Upper lobe of left lung (tissue), 6 donors: ENCODE measurements at regions not wholly inside any gene's neighbourhood (a gene's known extent, or its start where the extent isn't known, plus 50 kb on each side); places are given as distances from the start of the nearest gene placed in this dataset.

Source experiments
- ATAC-seq, 2 donors: fragments of 200-7000 bp; cut with Tn5 transposase; one replicate each; pipeline ENCODE4 v1.9.1; 2022; ENCODE audit warnings: mild to moderate bottlenecking in 2 of 2, moderate library complexity in 2 of 2; ENCODE audit not compliant: low FRiP score in 2 of 2
- DNase-seq, 2 donors: peaks; one replicate each; pipeline ENCODE4 v3.0.0-alpha.2; 2019 to 2020
- H3K27ac ChIP-seq, 4 donors: fragments of 200-600 bp; sonication (generic); one replicate each; pipeline ENCODE4 v1.5.1; 2016 to 2019
- H3K27me3 ChIP-seq, 4 donors: fragments of 200-600 bp; sonication (generic); one replicate each; pipeline ENCODE4 v1.5.1; 2017 to 2019
- H3K36me3 ChIP-seq, 4 donors: fragments of 200-600 bp; sonication (generic); one replicate each; pipeline ENCODE4 v1.5.1; 2016 to 2019
- H3K4me1 ChIP-seq, 4 donors: fragments of 200-600 bp; sonication (generic); one replicate each; pipeline ENCODE4 v1.5.1; 2018 to 2019
- H3K4me3 ChIP-seq, 4 donors: fragments of 200-600 bp; sonication (generic); one replicate each; pipeline ENCODE4 v1.5.1; 2017 to 2019; ENCODE audit warnings: mild to moderate bottlenecking in 2 of 4, moderate library complexity in 1 of 4
- H3K9me3 ChIP-seq, 4 donors: fragments of 200-600 bp; sonication (generic); one replicate each; pipeline ENCODE4 v1.5.1; 2018 to 2019
- EP300 ChIP-seq, 4 donors: sonication (generic); formaldehyde crosslinking; IDR thresholded peaks; one replicate each; pipeline ENCODE4 v1.5.1; 2017; ENCODE audit warnings: antibody characterized with exemption in 4 of 4, control low read depth in 2 of 4
- POLR2A ChIP-seq, 4 donors: fragments of 450-650 bp; IDR thresholded peaks; one replicate each; pipeline ENCODE4 v1.5.1; 2016 to 2017; ENCODE audit warnings: antibody characterized with exemption in 4 of 4, mild to moderate bottlenecking in 2 of 4
- POLR2AphosphoS5 ChIP-seq, 2 donors: sonication (generic); formaldehyde crosslinking; IDR thresholded peaks; one replicate each; pipeline ENCODE4 v1.5.1; 2017; ENCODE audit warnings: antibody characterized with exemption in 2 of 2
- WGBS, 2 donors: methylation state at CpG; one replicate each; pipeline ENCODE4 v1.1.5; 2017 to 2018; 5-methylcytosine and 5-hydroxymethylcytosine counted together
- TF ChIP-seq, protein P1 (sequence below), 6 experiments: fragments of 450-650 bp in 4 of 6; fragments of 200-600 bp in 2 of 6; sonication (generic) in 2 of 6; IDR thresholded peaks; one replicate each; pipeline ENCODE4 v1.5.1; 2016 to 2019; ENCODE audit warnings: antibody characterized with exemption in 6 of 6
- donor health status: DM: no; HTN: no; CAD: no; lungs with moderate emphysema.
- donor health status: DM: no; HTN: yes; CAD: no; lungs with severe emphysema.

DNA sequence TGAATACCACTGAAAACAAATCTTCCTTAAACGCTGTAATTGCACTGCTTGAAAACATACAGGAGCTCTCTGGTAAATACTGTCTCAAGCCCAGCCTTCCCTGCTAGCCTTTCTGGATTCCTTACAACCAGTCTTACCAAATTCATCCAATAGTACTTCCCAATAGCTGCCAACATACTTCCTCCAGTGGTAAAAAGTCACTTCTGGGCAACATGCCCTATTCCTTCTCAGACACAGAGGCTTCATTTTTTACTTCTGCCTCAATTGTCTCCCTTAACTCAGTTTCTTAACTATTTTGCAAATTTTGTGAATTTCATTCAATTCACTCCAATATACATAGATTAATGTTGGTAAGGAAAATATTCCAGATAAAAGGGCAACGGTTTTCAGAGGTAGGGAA, 166.3 kb downstream of the TBX15 start:
- Histone ChIP-seq H3K9me3 (no peaks in the 10 kb centered on the region), H3K27ac (no peak overlapping the region), H3K4me1 (no peaks in the 10 kb centered on the region), H3K27me3 (no peaks in the 10 kb centered on the region), H3K36me3 (no peaks in the 10 kb centered on the region), H3K4me3 (no peak overlapping the region)
- ATAC-seq (no peak), DNase-seq (no peak)
- TF ChIP-seq POLR2A (IDR thresholded peaks at IDR 0.05) = no peak
- TF ChIP-seq, protein P1, sequence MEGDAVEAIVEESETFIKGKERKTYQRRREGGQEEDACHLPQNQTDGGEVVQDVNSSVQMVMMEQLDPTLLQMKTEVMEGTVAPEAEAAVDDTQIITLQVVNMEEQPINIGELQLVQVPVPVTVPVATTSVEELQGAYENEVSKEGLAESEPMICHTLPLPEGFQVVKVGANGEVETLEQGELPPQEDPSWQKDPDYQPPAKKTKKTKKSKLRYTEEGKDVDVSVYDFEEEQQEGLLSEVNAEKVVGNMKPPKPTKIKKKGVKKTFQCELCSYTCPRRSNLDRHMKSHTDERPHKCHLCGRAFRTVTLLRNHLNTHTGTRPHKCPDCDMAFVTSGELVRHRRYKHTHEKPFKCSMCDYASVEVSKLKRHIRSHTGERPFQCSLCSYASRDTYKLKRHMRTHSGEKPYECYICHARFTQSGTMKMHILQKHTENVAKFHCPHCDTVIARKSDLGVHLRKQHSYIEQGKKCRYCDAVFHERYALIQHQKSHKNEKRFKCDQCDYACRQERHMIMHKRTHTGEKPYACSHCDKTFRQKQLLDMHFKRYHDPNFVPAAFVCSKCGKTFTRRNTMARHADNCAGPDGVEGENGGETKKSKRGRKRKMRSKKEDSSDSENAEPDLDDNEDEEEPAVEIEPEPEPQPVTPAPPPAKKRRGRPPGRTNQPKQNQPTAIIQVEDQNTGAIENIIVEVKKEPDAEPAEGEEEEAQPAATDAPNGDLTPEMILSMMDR (IDR thresholded peaks at IDR 0.05) = no peak
- no peak for TF ChIP-seq POLR2AphosphoS5 (IDR thresholded peaks at IDR 0.05)
- no peak for TF ChIP-seq EP300 (IDR thresholded peaks at IDR 0.05)
- 45 to 46% methylated on average over 2 of the region's 2 CpGs for WGBS, 2 donors

DNA sequence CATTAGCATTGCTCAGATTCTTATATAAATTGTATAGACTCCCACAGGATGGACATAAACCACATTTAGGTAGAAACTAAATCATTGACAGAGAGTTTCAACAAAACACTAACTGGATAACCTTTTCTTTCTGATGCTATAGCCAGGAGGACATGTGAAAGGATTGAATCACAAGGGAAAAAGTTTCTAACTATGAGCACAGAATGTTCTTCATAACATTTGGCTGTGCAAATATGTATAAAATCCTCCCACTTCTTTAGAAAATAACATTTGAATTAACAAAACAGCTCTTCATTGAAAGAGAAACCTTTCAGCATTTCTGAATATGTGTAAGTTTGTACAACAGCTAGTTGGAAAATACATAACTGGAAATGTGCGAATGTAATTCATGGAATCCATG, 167.3 kb downstream of the TBX15 start:
- TF ChIP-seq, protein P1 (IDR thresholded peaks at IDR 0.05) = no peak
- TF ChIP-seq POLR2A (IDR thresholded peaks at IDR 0.05) (no peak), EP300 (IDR thresholded peaks at IDR 0.05) (no peak), POLR2AphosphoS5 (IDR thresholded peaks at IDR 0.05) (no peak)
- H3K27ac ChIP-seq = no peak overlapping the region
- no peaks in the 10 kb centered on the region for H3K27me3 ChIP-seq
- DNase-seq (no peak), ATAC-seq (no peak)
- WGBS, 2 donors = 89 to 100% methylated on average over 1 of the region's 1 CpG
- H3K4me1 ChIP-seq = no peaks in the 10 kb centered on the region
- no peaks in the 10 kb centered on the region for H3K9me3 ChIP-seq
- H3K4me3 ChIP-seq = no peak overlapping the region
- H3K36me3 ChIP-seq = no peaks in the 10 kb centered on the region

DNA sequence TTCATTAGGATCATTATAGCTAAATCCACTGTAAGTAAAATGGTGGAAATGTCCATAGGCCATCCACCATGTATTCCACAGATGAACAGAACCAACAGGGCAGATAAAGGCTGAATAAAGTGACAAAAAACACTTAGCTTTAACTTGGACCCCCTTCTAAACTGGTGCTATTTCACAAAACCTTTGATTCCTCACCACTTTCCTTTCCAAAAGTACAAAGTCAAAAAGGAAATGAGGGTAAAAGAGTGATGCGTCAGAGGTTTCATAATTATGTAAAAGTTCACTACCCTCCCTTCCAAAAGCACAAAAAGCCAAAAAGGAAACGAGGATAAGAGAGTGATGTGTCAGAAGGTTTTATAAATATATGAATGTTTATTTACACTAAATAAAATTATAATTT, 172.2 kb downstream of the TBX15 start:
- TF ChIP-seq, protein P1 (IDR thresholded peaks at IDR 0.05) = no peak
- TF ChIP-seq POLR2AphosphoS5 (IDR thresholded peaks at IDR 0.05) (no peak), EP300 (IDR thresholded peaks at IDR 0.05) (no peak), POLR2A (IDR thresholded peaks at IDR 0.05) (no peak)
- ATAC-seq = no peak
- Histone ChIP-seq H3K4me1 (no peaks in the 10 kb centered on the region), H3K36me3 (no peaks in the 10 kb centered on the region), H3K4me3 (no peak overlapping the region), H3K27me3 (no peaks in the 10 kb centered on the region), H3K27ac (no peak overlapping the region), H3K9me3 (no peaks in the 10 kb centered on the region)
- WGBS, 2 donors = 48 to 53% methylated on average over 2 of the region's 2 CpGs
- no peak for DNase-seq

GRCh38 chr1:118812555-118812954, 175.6 kb downstream of the TBX15 start:
- Histone ChIP-seq H3K36me3 (no peaks in the 10 kb centered on the region), H3K4me1 (no peaks in the 10 kb centered on the region), H3K27me3 (no peaks in the 10 kb centered on the region), H3K27ac (no peak overlapping the region), H3K9me3 (no peaks in the 10 kb centered on the region), H3K4me3 (no peak overlapping the region)
- no peak for ATAC-seq
- 80 to 85% methylated on average over 4 of the region's 4 CpGs for WGBS, 2 donors
- no peak for DNase-seq
- TF ChIP-seq POLR2A (IDR thresholded peaks at IDR 0.05) (no peak), EP300 (IDR thresholded peaks at IDR 0.05) (no peak), POLR2AphosphoS5 (IDR thresholded peaks at IDR 0.05) (no peak)
- TF ChIP-seq, protein P1 (IDR thresholded peaks at IDR 0.05) = no peak

GRCh38 chr1:118811156-118811555, 177.0 kb downstream of the TBX15 start:
- Histone ChIP-seq H3K4me3 (no peak overlapping the region), H3K27me3 (no peaks in the 10 kb centered on the region), H3K27ac (no peak overlapping the region), H3K4me1 (no peaks in the 10 kb centered on the region), H3K36me3 (no peaks in the 10 kb centered on the region), H3K9me3 (no peaks in the 10 kb centered on the region)
- ATAC-seq (no peak), DNase-seq (no peak)
- TF ChIP-seq, protein P1 (IDR thresholded peaks at IDR 0.05) = no peak
- TF ChIP-seq POLR2A (IDR thresholded peaks at IDR 0.05) (no peak), EP300 (IDR thresholded peaks at IDR 0.05) (no peak), POLR2AphosphoS5 (IDR thresholded peaks at IDR 0.05) (no peak)
- 95 to 100% methylated on average over 1 of the region's 1 CpG for WGBS, 2 donors
